Activated CD8-positive, alpha-beta memory T cell treated with anti-CD3 and anti-CD28 coated beads, Interleukin-2, amount 50 U/mL, for 1 hour (primary cell): ENCODE measurements at regions not wholly inside any gene's neighbourhood (a gene's known extent, or its start where the extent isn't known, plus 50 kb on each side); places are given as distances from the start of the nearest gene placed in this dataset.
"Not testable (repeated sequence)": the region's sequence is repeated elsewhere in the genome, so short reads cannot be mapped to it uniquely, and the experiment has no call there.

ENCODE experiments used
- DNase-seq: peaks from one replicate; pipeline ENCODE4 v3.0.0-alpha.2; 2020; ENCODE audit errors: extremely low read depth

- DNase-seq, result no peak
These were observed 146.1 kb downstream of the MEX3B start for GRCh38 chr15:81899730-81900129.

GRCh38 chr15:81899024-81899423 is 146.8 kb downstream of the MEX3B start:
- no peak for DNase-seq

GRCh38 chr15:81897057-81897677 is 148.7 kb downstream of the MEX3B start:
- no peak for DNase-seq

GRCh38 chr15:81896356-81896755 is 149.5 kb downstream of the MEX3B start:
- no peak for DNase-seq

GRCh38 chr15:81895723-81896122 is 150.1 kb downstream of the MEX3B start:
- no peak for DNase-seq

GRCh38 chr15:81894061-81894460 is 151.8 kb downstream of the MEX3B start:
- no peak for DNase-seq

- DNase-seq, result no peak
These were observed 152.5 kb downstream of the MEX3B start for GRCh38 chr15:81893182-81893835.

GRCh38 chr15:81890496-81890895 is 155.3 kb downstream of the MEX3B start:
- no peak for DNase-seq

- no peak for DNase-seq
These were observed 156.3 kb downstream of the MEX3B start for GRCh38 chr15:81889485-81889881.

- DNase-seq, result no peak
These were observed 156.9 kb downstream of the MEX3B start for GRCh38 chr15:81888748-81889484.

GRCh38 chr15:81887912-81888311 is 157.9 kb downstream of the MEX3B start:
- DNase-seq, result no peak

- DNase-seq, result not testable (repeated sequence)
These were observed 158.6 kb downstream of the MEX3B start for GRCh38 chr15:81887188-81887587.

- DNase-seq, result no peak
These were observed 159.2 kb downstream of the MEX3B start for GRCh38 chr15:81886591-81886990.

- no peak for DNase-seq
These were observed 159.7 kb downstream of the MEX3B start for GRCh38 chr15:81886080-81886479.

GRCh38 chr15:81885135-81885534 is 160.7 kb downstream of the MEX3B start:
- DNase-seq, result no peak

GRCh38 chr15:81882504-81882903 is 163.3 kb downstream of the MEX3B start:
- no peak for DNase-seq

- DNase-seq, result no peak
These were observed 165.0 kb downstream of the MEX3B start for GRCh38 chr15:81880833-81881232.

GRCh38 chr15:81880314-81880713 is 165.5 kb downstream of the MEX3B start:
- no peak for DNase-seq

GRCh38 chr15:81875717-81876116 is 170.1 kb downstream of the MEX3B start:
- DNase-seq, result not testable (repeated sequence)

- DNase-seq, result not testable (repeated sequence)
These were observed 175.1 kb downstream of the MEX3B start for GRCh38 chr15:81870746-81871106.

- DNase-seq, result not testable (repeated sequence)
These were observed 175.6 kb downstream of the MEX3B start for GRCh38 chr15:81870062-81870745.

GRCh38 chr15:81869161-81869954 is 176.5 kb downstream of the MEX3B start:
- DNase-seq, result no peak
